Esophagus muscularis mucosa (tissue), 4 donors: ENCODE measurements at regions not wholly inside any gene's neighbourhood (a gene's known extent, or its start where the extent isn't known, plus 50 kb on each side); places are given as distances from the start of the nearest gene placed in this dataset.

Source experiments
- EP300 ChIP-seq: sonication (generic); formaldehyde crosslinking; IDR thresholded peaks from one replicate; pipeline ENCODE4 v1.6.1; 2017; ENCODE audit warnings: antibody characterized with exemption
- POLR2A ChIP-seq: fragments of 450-650 bp; IDR thresholded peaks from one replicate; pipeline ENCODE4 v1.6.1; 2017; ENCODE audit warnings: antibody characterized with exemption, moderate library complexity, mild to moderate bottlenecking, low read depth
- POLR2AphosphoS5 ChIP-seq, 2 donors: sonication (generic); formaldehyde crosslinking; IDR thresholded peaks; one replicate each; pipeline ENCODE4 v1.6.1; 2017; ENCODE audit warnings: antibody characterized with exemption in 2 of 2
- TF ChIP-seq, protein P1 (sequence below), 3 experiments: fragments of 200-600 bp in 2 of 3; fragments of 450-650 bp in 1 of 3; sonication (generic) in 2 of 3; IDR thresholded peaks; one replicate each; pipeline ENCODE4 v1.5.1; 2017 to 2019; ENCODE audit warnings: antibody characterized with exemption in 3 of 3, mild to moderate bottlenecking in 2 of 3, moderate library complexity in 1 of 3

- TF ChIP-seq, protein P1, sequence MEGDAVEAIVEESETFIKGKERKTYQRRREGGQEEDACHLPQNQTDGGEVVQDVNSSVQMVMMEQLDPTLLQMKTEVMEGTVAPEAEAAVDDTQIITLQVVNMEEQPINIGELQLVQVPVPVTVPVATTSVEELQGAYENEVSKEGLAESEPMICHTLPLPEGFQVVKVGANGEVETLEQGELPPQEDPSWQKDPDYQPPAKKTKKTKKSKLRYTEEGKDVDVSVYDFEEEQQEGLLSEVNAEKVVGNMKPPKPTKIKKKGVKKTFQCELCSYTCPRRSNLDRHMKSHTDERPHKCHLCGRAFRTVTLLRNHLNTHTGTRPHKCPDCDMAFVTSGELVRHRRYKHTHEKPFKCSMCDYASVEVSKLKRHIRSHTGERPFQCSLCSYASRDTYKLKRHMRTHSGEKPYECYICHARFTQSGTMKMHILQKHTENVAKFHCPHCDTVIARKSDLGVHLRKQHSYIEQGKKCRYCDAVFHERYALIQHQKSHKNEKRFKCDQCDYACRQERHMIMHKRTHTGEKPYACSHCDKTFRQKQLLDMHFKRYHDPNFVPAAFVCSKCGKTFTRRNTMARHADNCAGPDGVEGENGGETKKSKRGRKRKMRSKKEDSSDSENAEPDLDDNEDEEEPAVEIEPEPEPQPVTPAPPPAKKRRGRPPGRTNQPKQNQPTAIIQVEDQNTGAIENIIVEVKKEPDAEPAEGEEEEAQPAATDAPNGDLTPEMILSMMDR (IDR thresholded peaks at IDR 0.05): no peak
- TF ChIP-seq POLR2AphosphoS5 (IDR thresholded peaks at IDR 0.05) (no peak), POLR2A (no peak), EP300 (no peak)
Observed at GRCh38 chr10:128382225-128382624, 256.0 kb upstream of the MKI67 start.
